H9 (cell line): ENCODE measurements at regions not wholly inside any gene's neighbourhood (a gene's known extent, or its start where the extent isn't known, plus 50 kb on each side); places are given as distances from the start of the nearest gene placed in this dataset.

Experiments
- DNase-seq: peaks from one replicate; pipeline ENCODE4 v3.0.0-alpha.2; 2017
- H2AFZ ChIP-seq: one replicate; pipeline ENCODE4 v1.6.1; 2013; ENCODE audit warnings: mild to moderate bottlenecking, low read length, control low read depth, moderate library complexity
- H2AK5ac ChIP-seq: 2 replicates; pipeline ENCODE4 v1.6.1; 2013; ENCODE audit warnings: low read length, control low read depth, mixed read lengths; ENCODE audit not compliant: insufficient read length
- H2BK120ac ChIP-seq: one replicate; pipeline ENCODE4 v1.6.1; 2013; ENCODE audit warnings: low read depth, mild to moderate bottlenecking, low read length, control low read depth, inconsistent platforms; ENCODE audit not compliant: poor library complexity, severe bottlenecking
- H2BK12ac ChIP-seq: 2 replicates; pipeline ENCODE4 v1.6.1; 2013; ENCODE audit warnings: low read length, control low read depth, mixed read lengths, low read depth; ENCODE audit not compliant: insufficient read length
- H2BK15ac ChIP-seq: 2 replicates; pipeline ENCODE4 v1.6.1; 2013; ENCODE audit warnings: low read depth, low read length, control low read depth
- H2BK20ac ChIP-seq: one replicate; pipeline ENCODE4 v1.6.1; 2013; ENCODE audit warnings: low read depth, mild to moderate bottlenecking, low read length, control low read depth, inconsistent platforms; ENCODE audit not compliant: poor library complexity, severe bottlenecking
- H2BK5ac ChIP-seq: 2 replicates; pipeline ENCODE4 v1.6.1; 2013; ENCODE audit warnings: low read length, control low read depth, mixed read lengths; ENCODE audit not compliant: insufficient read length
- H3K14ac ChIP-seq: 2 replicates; pipeline ENCODE4 v1.6.1; 2013; ENCODE audit warnings: low read length, control low read depth; ENCODE audit not compliant: insufficient read depth
- H3K18ac ChIP-seq: 2 replicates; pipeline ENCODE4 v1.6.1; 2013; ENCODE audit warnings: low read depth, mild to moderate bottlenecking, mixed read lengths, low read length, control low read depth; ENCODE audit not compliant: insufficient read length
- H3K23ac ChIP-seq: 2 replicates; pipeline ENCODE4 v1.6.1; 2013; ENCODE audit warnings: low read length, control low read depth, mixed read lengths, low read depth; ENCODE audit not compliant: insufficient read length
- H3K23me2 ChIP-seq: 2 replicates; pipeline ENCODE4 v1.6.1; 2013; ENCODE audit warnings: low read depth, mild to moderate bottlenecking, mixed read lengths, low read length, control low read depth; ENCODE audit not compliant: insufficient read length, poor library complexity, severe bottlenecking
- H3K27ac ChIP-seq: 2 replicates; pipeline ENCODE4 v1.5.1; 2013; ENCODE audit warnings: low read length, control low read depth, mixed read lengths, low read depth; ENCODE audit not compliant: insufficient read length
- H3K27me3 ChIP-seq: 2 replicates; pipeline ENCODE4 v1.6.1; 2013; ENCODE audit warnings: low read length, control low read depth, inconsistent platforms; ENCODE audit not compliant: insufficient read depth
- H3K4ac ChIP-seq: 2 replicates; pipeline ENCODE4 v1.6.1; 2013; ENCODE audit warnings: low read depth, mild to moderate bottlenecking, control low read depth, inconsistent platforms, low read length, moderate library complexity
- H3K4me1 ChIP-seq: 2 replicates; pipeline ENCODE4 v1.6.1; 2013; ENCODE audit warnings: low read length, control low read depth, inconsistent platforms; ENCODE audit not compliant: insufficient read depth
- H3K4me2 ChIP-seq: 2 replicates; pipeline ENCODE4 v1.6.1; 2013; ENCODE audit warnings: low read length, control low read depth, mixed read lengths; ENCODE audit not compliant: insufficient read length, insufficient read depth
- H3K56ac ChIP-seq: 2 replicates; pipeline ENCODE4 v1.6.1; 2013; ENCODE audit warnings: low read depth, mild to moderate bottlenecking, mixed read lengths, low read length, control low read depth; ENCODE audit not compliant: insufficient read length
- H3K79me1 ChIP-seq: 2 replicates; pipeline ENCODE4 v1.6.1; 2013; ENCODE audit warnings: low read depth, mild to moderate bottlenecking, moderate library complexity, low read length, control low read depth, inconsistent platforms; ENCODE audit not compliant: insufficient read depth, poor library complexity, severe bottlenecking
- H3K79me2 ChIP-seq: 2 replicates; pipeline ENCODE4 v1.6.1; 2013; ENCODE audit warnings: low read length, control low read depth, inconsistent platforms; ENCODE audit not compliant: insufficient read depth
- H3K9ac ChIP-seq: 2 replicates; pipeline ENCODE4 v1.6.1; 2013; ENCODE audit warnings: low read length, control low read depth, mixed read lengths; ENCODE audit not compliant: insufficient read length; ENCODE audit errors: extremely low read depth
- H3K9me3 ChIP-seq: one replicate; pipeline ENCODE4 v1.6.1; 2013; ENCODE audit warnings: low read depth, low read length, inconsistent platforms; ENCODE audit not compliant: control insufficient read depth
- H3T11ph ChIP-seq: one replicate; pipeline ENCODE4 v1.6.1; 2013; ENCODE audit warnings: mild to moderate bottlenecking, low read length, control low read depth, inconsistent platforms
- H4K20me1 ChIP-seq: one replicate; pipeline ENCODE4 v1.6.1; 2013; ENCODE audit not compliant: control insufficient read depth, insufficient read length, insufficient read depth
- H4K5ac ChIP-seq: 2 replicates; pipeline ENCODE4 v1.6.1; 2013; ENCODE audit warnings: low read depth, mild to moderate bottlenecking, mixed read lengths, low read length, control low read depth; ENCODE audit not compliant: insufficient read length
- H4K8ac ChIP-seq: replicated peaks from 2 replicates; pipeline ENCODE4 v1.6.1; 2013; ENCODE audit warnings: low read length, control low read depth, mixed read lengths, low read depth; ENCODE audit not compliant: insufficient read length
- H4K91ac ChIP-seq: 2 replicates; pipeline ENCODE4 v1.6.1; 2013; ENCODE audit warnings: low read depth, mild to moderate bottlenecking, moderate library complexity, mixed read lengths, low read length, control low read depth; ENCODE audit not compliant: insufficient read length
- H3K27ac Mint-ChIP-seq, 3 experiments: 2 replicates in 2 of 3; 3 replicates in 1 of 3; pipeline ENCODE4 v1.8.0; 2020 to 2021; ENCODE audit warnings: mixed read lengths in 3 of 3, mild to moderate bottlenecking in 1 of 3, moderate library complexity in 1 of 3
- H3K27me3 Mint-ChIP-seq: 2 replicates; pipeline ENCODE4 v1.8.0; 2021; ENCODE audit warnings: low read depth, mild to moderate bottlenecking, moderate library complexity, mixed read lengths
- H3K36me3 Mint-ChIP-seq, 3 experiments: 2 replicates in 2 of 3; 3 replicates in 1 of 3; pipeline ENCODE4 v1.8.0; 2020 to 2021; ENCODE audit warnings: low read depth in 3 of 3, mixed read lengths in 3 of 3; ENCODE audit not compliant: insufficient read depth in 1 of 3
- H3K4me1 Mint-ChIP-seq, 2 experiments: 2 replicates each; pipeline ENCODE4 v1.8.0; 2020; ENCODE audit warnings: mixed read lengths in 2 of 2
- H3K4me3 Mint-ChIP-seq, 2 experiments: 2 replicates in 1 of 2; 3 replicates in 1 of 2; pipeline ENCODE4 v1.8.0; 2020 to 2021; ENCODE audit warnings: mild to moderate bottlenecking in 2 of 2, mixed read lengths in 2 of 2, moderate library complexity in 1 of 2
- H3K9me3 Mint-ChIP-seq, 2 experiments: 2 replicates in 1 of 2; 3 replicates in 1 of 2; pipeline ENCODE4 v1.8.0; 2020; ENCODE audit warnings: mild to moderate bottlenecking in 2 of 2, mixed read lengths in 2 of 2, moderate library complexity in 1 of 2
- WGBS: extraction: QIAGEN DNeasy Blood & Tissue Kit; methylation state at CpG from one replicate; pipeline ENCODE4 v1.1.7; 2013; ENCODE audit warnings: missing lambda C conversion rate, low lambda C conversion rate, mixed read lengths; ENCODE audit not compliant: insufficient read length; ENCODE audit errors: extremely low coverage; 5-methylcytosine and 5-hydroxymethylcytosine counted together
- TF ChIP-seq, protein P1 (sequence below): fragments of 200-600 bp; sonication (generic); conservative IDR thresholded peaks from 3 replicates; pipeline ENCODE4 v1.8.0; 2021; ENCODE audit warnings: antibody characterized with exemption, mild to moderate bottlenecking

DNA sequence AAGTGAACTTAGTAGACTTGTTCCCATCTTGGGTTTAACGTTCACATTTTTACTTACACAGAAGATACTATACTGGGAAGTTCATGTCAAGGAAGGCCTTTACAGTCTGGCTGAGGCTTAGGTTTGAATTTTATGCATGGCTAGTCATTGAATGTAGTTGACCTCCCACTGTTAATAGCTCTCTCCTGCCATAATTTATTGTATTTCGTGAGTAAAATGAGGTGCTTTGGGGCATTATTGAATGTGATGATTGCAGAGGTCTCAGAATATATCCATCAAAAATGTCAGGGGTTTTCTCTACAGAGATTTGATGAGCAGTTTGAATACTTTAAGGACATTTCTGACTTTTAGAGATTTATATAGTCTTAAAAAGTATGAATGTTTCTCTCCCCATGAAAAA, 356.6 kb upstream of the GRM7 start:
- H4K91ac ChIP-seq: no peak overlapping the region
- no peak overlapping the region for H2AFZ ChIP-seq
- H3T11ph ChIP-seq: no peak overlapping the region
- Mint-ChIP-seq H3K4me1 (no peaks in the 10 kb centered on the region), H3K27me3 (no peaks in the 10 kb centered on the region), H3K27ac (no peak overlapping the region), H3K9me3 (peaks cover 5 to 8% of the 10 kb centered on the region in 2 experiments; a peak in 4 of 5 replicates), H3K4me3 (no peak overlapping the region), H3K36me3 (peaks cover 0 to 2% (median 2%) of the 10 kb centered on the region in 3 experiments; a peak in 3 of 7 replicates)
- H3K4ac ChIP-seq: no peak overlapping the region
- no peak overlapping the region for H3K9ac ChIP-seq
- no peaks in the 10 kb centered on the region for H3K9me3 ChIP-seq
- no peak overlapping the region for H3K27ac ChIP-seq
- DNase-seq: no peak
- no peaks in the 10 kb centered on the region for H3K27me3 ChIP-seq
- H3K56ac ChIP-seq: no peak overlapping the region
- H3K14ac ChIP-seq: no peak overlapping the region
- H3K79me1 ChIP-seq: no peaks in the 10 kb centered on the region
- no CpG with 5 or more reads among the region's 2 CpGs for WGBS
- H2BK12ac ChIP-seq: no peak overlapping the region
- H4K8ac ChIP-seq: no peak overlapping the region
- H3K4me2 ChIP-seq: no peak overlapping the region
- H4K5ac ChIP-seq: no peak overlapping the region
- H2AK5ac ChIP-seq: no peak overlapping the region
- H3K79me2 ChIP-seq: no peaks in the 10 kb centered on the region
- no peak overlapping the region for H2BK15ac ChIP-seq
- TF ChIP-seq, protein P1, sequence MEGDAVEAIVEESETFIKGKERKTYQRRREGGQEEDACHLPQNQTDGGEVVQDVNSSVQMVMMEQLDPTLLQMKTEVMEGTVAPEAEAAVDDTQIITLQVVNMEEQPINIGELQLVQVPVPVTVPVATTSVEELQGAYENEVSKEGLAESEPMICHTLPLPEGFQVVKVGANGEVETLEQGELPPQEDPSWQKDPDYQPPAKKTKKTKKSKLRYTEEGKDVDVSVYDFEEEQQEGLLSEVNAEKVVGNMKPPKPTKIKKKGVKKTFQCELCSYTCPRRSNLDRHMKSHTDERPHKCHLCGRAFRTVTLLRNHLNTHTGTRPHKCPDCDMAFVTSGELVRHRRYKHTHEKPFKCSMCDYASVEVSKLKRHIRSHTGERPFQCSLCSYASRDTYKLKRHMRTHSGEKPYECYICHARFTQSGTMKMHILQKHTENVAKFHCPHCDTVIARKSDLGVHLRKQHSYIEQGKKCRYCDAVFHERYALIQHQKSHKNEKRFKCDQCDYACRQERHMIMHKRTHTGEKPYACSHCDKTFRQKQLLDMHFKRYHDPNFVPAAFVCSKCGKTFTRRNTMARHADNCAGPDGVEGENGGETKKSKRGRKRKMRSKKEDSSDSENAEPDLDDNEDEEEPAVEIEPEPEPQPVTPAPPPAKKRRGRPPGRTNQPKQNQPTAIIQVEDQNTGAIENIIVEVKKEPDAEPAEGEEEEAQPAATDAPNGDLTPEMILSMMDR: no peak
- H2BK120ac ChIP-seq: no peak overlapping the region
- H3K4me1 ChIP-seq: no peaks in the 10 kb centered on the region
- no peak overlapping the region for H2BK5ac ChIP-seq
- H2BK20ac ChIP-seq: no peak overlapping the region
- H3K18ac ChIP-seq: no peak overlapping the region
- no peaks in the 10 kb centered on the region for H4K20me1 ChIP-seq
- H3K23me2 ChIP-seq: no peaks in the 10 kb centered on the region
- H3K23ac ChIP-seq: no peak overlapping the region
